Calu3 (cell line): ENCODE measurements at regions not wholly inside any gene's neighbourhood (a gene's known extent, or its start where the extent isn't known, plus 50 kb on each side); places are given as distances from the start of the nearest gene placed in this dataset.
"Not testable (repeated sequence)": the region's sequence is repeated elsewhere in the genome, so short reads cannot be mapped to it uniquely, and the experiment has no call there.

Experiments
- BruUV-seq: library from RNA; stranded (reverse); fragments of 400-500 nt; replicated peaks from 2 replicates; lab custom pipeline; 2021; lab: Mats Ljungman, UMichigan
- CTCF ChIA-PET: fragments of 300-600 bp; sonication (Branson Sonifier 250); formaldehyde crosslinking; loops from one replicate; lab custom pipeline; 2022; ENCODE audit warnings: antibody characterized with exemption; lab: Charles Lee
- DNase-seq: peaks from one replicate; pipeline ENCODE4 v3.0.0; 2022
- H3K27ac Mint-ChIP-seq: one replicate; pipeline ENCODE4 v1.8.0; 2022; ENCODE audit warnings: mixed read lengths; ENCODE audit not compliant: unreplicated experiment
- H3K27me3 Mint-ChIP-seq: one replicate; pipeline ENCODE4 v1.8.0; 2022; ENCODE audit warnings: mixed read lengths; ENCODE audit not compliant: unreplicated experiment
- H3K36me3 Mint-ChIP-seq: one replicate; pipeline ENCODE4 v1.8.0; 2022; ENCODE audit warnings: mild to moderate bottlenecking, moderate library complexity, mixed read lengths; ENCODE audit not compliant: insufficient read depth, unreplicated experiment
- H3K4me1 Mint-ChIP-seq: one replicate; pipeline ENCODE4 v1.8.0; 2022; ENCODE audit warnings: mild to moderate bottlenecking, low read depth, mixed read lengths; ENCODE audit not compliant: unreplicated experiment
- H3K4me3 Mint-ChIP-seq: one replicate; pipeline ENCODE4 v1.8.0; 2022; ENCODE audit warnings: mild to moderate bottlenecking, low read depth, moderate library complexity, mixed read lengths; ENCODE audit not compliant: unreplicated experiment
- H3K9me3 Mint-ChIP-seq: one replicate; pipeline ENCODE4 v1.8.0; 2022; ENCODE audit warnings: low read depth, mixed read lengths; ENCODE audit not compliant: unreplicated experiment
- CTCF ChIP-seq: fragments of 200-600 bp; IDR thresholded peaks from one replicate; pipeline ENCODE4 v1.8.0; 2022; ENCODE audit warnings: antibody characterized with exemption; ENCODE audit not compliant: unreplicated experiment
- intact Hi-C: fragments of 100-400 bp; cut with micrococcal nuclease; formaldehyde crosslinking; loops from one replicate; pipeline ENCODE4 v1.10.0; 2022; ENCODE audit not compliant: unreplicated experiment

- intact Hi-C loops: no loop called here
- no TSS peak for BruUV-seq
- no peaks in the 10 kb centered on the region for H3K27me3 Mint-ChIP-seq
Observed at GRCh38 chr6:121776054-121776453, 340.6 kb downstream of the GJA1 start.

DNA sequence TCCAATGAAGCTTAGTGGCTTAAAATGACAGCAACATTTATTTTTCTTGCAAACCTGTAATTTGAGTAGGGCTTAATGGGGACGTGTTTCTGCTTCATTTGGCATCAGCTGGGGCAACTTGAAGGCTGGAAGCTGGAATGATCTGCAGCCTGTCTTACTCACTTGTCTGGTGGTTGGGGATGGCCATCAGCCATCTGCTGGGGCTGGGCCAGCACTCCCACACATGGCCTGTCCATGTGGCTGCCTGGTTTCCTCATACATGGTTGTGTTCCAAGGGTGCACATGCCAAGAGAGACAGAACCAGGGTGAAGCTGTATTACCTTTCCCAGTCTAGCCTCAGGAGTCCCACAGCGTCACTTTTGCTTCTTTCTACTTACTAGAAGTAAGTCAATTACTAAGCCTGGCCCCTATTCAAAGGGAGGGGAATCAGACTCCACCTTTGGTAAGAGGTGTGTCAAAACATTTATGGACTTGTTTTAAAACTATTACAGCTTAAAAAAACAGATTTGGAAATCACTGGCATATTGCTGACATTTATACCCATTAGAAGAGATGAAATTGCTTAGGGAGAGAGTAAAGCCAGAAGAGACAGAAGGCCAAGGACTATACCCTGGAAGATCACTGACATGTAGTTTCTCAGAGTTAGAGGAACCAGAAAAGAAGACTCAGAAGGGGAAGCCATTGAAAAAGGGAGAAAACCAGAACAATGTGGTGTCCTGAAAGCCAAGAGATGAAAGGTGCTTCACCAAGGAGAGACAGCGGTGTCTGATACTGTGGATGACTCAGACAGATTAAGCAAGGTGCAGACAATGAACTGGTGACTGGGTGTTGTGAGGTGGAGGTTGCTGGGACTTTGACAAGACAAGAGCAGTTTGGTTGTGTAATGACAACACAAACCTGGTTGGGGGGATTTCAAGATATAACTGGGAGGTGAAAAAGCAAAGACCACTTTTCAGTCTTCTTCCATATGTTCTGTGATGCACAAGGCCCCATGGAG is 345.2 kb downstream of the GJA1 start:
- H3K4me3 Mint-ChIP-seq: no peak overlapping the region
- no TSS peak for BruUV-seq
- intact Hi-C loops: no loop called here
- DNase-seq: no peak
- no peak for TF ChIP-seq CTCF
- no peak overlapping the region for H3K27ac Mint-ChIP-seq
- H3K4me1 Mint-ChIP-seq: no peaks in the 10 kb centered on the region
- H3K36me3 Mint-ChIP-seq: no peaks in the 10 kb centered on the region
- CTCF ChIA-PET: no interaction called here
- no peaks in the 10 kb centered on the region for H3K27me3 Mint-ChIP-seq
- H3K9me3 Mint-ChIP-seq: no peaks in the 10 kb centered on the region

More at GRCh38 chr6:121776054-121776453, 340.6 kb downstream of the GJA1 start:
- no peak for DNase-seq
- CTCF ChIA-PET: no interaction called here
- no peak overlapping the region for H3K4me3 Mint-ChIP-seq
- no peak overlapping the region for H3K27ac Mint-ChIP-seq
- TF ChIP-seq CTCF: no peak
- H3K36me3 Mint-ChIP-seq: no peaks in the 10 kb centered on the region
- H3K4me1 Mint-ChIP-seq: peaks cover 12% of the 10 kb centered on the region
- H3K9me3 Mint-ChIP-seq: no peaks in the 10 kb centered on the region

GRCh38 chr6:121791396-121792315 is 356.2 kb downstream of the GJA1 start:
- BruUV-seq: no TSS peak
- TF ChIP-seq CTCF: no peak
- Mint-ChIP-seq H3K4me3 (no peak overlapping the region), H3K27me3 (no peaks in the 10 kb centered on the region), H3K36me3 (no peaks in the 10 kb centered on the region), H3K27ac (no peak overlapping the region), H3K4me1 (no peaks in the 10 kb centered on the region), H3K9me3 (no peaks in the 10 kb centered on the region)
- DNase-seq: no peak
- CTCF ChIA-PET: no interaction called here
- intact Hi-C loops: no loop called here

- DNase-seq: peak; percentile 25
- CTCF ChIA-PET: no interaction called here
- peak overlapping the region; percentile 56 for H3K27ac Mint-ChIP-seq
- intact Hi-C loops: no loop called here
- H3K4me3 Mint-ChIP-seq: no peak overlapping the region
- TF ChIP-seq CTCF: no peak
- H3K9me3 Mint-ChIP-seq: no peaks in the 10 kb centered on the region
- no peaks in the 10 kb centered on the region for H3K27me3 Mint-ChIP-seq
- no TSS peak for BruUV-seq
- H3K36me3 Mint-ChIP-seq: no peaks in the 10 kb centered on the region
- H3K4me1 Mint-ChIP-seq: peaks cover 8% of the 10 kb centered on the region
Observed at GRCh38 chr6:121794630-121795029, 359.2 kb downstream of the GJA1 start.

DNA sequence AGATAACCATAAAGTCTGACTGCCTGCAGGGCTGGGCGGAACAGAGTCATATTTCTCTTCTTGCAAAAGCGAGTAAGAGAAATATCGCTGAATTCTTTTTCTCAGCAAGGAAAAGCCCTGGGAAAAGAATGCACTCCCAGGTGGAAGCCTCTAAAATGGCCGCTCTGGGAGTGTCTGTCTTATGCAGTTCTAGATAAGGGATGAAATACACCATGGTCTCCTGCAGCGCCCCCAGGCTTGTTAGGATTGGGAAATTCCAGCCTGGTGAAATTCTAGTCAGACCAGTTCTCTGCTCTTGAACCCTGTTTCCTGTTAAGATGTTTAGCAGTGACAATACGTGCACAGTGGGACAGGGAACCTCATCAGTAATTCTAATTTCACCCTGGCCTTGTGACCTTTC is 362.2 kb downstream of the GJA1 start:
- H3K4me1 Mint-ChIP-seq, H3K4me3 Mint-ChIP-seq, H3K36me3 Mint-ChIP-seq, CTCF ChIA-PET, intact Hi-C loops, H3K27me3 Mint-ChIP-seq, BruUV-seq: not testable (repeated sequence)
- peak; percentile 49 for DNase-seq
- H3K27ac Mint-ChIP-seq: peak overlapping the region; percentile 30
- peaks cover 11% of the 10 kb centered on the region for H3K9me3 Mint-ChIP-seq

GRCh38 chr6:121798126-121798525 is 362.7 kb downstream of the GJA1 start:
- peak overlapping the region; percentile 30 for H3K27ac Mint-ChIP-seq
- H3K36me3 Mint-ChIP-seq, CTCF ChIA-PET, BruUV-seq, DNase-seq, intact Hi-C loops, H3K4me3 Mint-ChIP-seq, H3K4me1 Mint-ChIP-seq, H3K27me3 Mint-ChIP-seq: not testable (repeated sequence)
- H3K9me3 Mint-ChIP-seq: peaks cover 11% of the 10 kb centered on the region
